MM.1S (cell line): ENCODE measurements at regions not wholly inside any gene's neighbourhood (a gene's known extent, or its start where the extent isn't known, plus 50 kb on each side); places are given as distances from the start of the nearest gene placed in this dataset.

ENCODE experiments used
- DNase-seq: peaks from one replicate; pipeline ENCODE4 v3.0.0-alpha.2; 2015
- H2AFZ ChIP-seq: fragments of 300-600 bp; sonication (generic); 2 replicates; pipeline ENCODE4 v1.6.0; 2016; ENCODE audit warnings: antibody characterized with exemption, low read length
- H3F3A ChIP-seq: fragments of 300-600 bp; sonication (generic); 2 replicates; pipeline ENCODE4 v1.6.1; 2016; ENCODE audit warnings: mild to moderate bottlenecking, antibody characterized with exemption, low read length, moderate library complexity, mixed read lengths; ENCODE audit not compliant: insufficient read depth
- H3K27ac ChIP-seq: fragments of 300-600 bp; sonication (generic); 2 replicates; pipeline ENCODE4 v1.5.1; 2016; ENCODE audit warnings: mild to moderate bottlenecking, low read length
- H3K27me3 ChIP-seq: fragments of 300-600 bp; sonication (generic); replicated peaks from 2 replicates; pipeline ENCODE4 v1.6.0; 2016; ENCODE audit warnings: low read length; ENCODE audit not compliant: insufficient read depth
- H3K36me3 ChIP-seq: fragments of 300-600 bp; sonication (generic); replicated peaks from 2 replicates; pipeline ENCODE4 v1.6.1; 2016; ENCODE audit warnings: mild to moderate bottlenecking, low read length, mixed read lengths; ENCODE audit not compliant: insufficient read depth
- H3K4me1 ChIP-seq: fragments of 300-600 bp; sonication (generic); 2 replicates; pipeline ENCODE4 v1.6.1; 2016; ENCODE audit warnings: low read length, mixed read lengths
- H3K4me2 ChIP-seq: fragments of 300-600 bp; sonication (generic); 2 replicates; pipeline ENCODE4 v1.6.0; 2016; ENCODE audit warnings: low read depth, low read length
- H3K4me3 ChIP-seq: fragments of 300-600 bp; sonication (generic); 2 replicates; pipeline ENCODE4 v1.5.1; 2016; ENCODE audit warnings: low read length, mixed read lengths
- H3K79me2 ChIP-seq: fragments of 300-600 bp; sonication (generic); 2 replicates; pipeline ENCODE4 v1.6.1; 2016; ENCODE audit warnings: mixed run types, low read length, mixed read lengths
- H3K9ac ChIP-seq: fragments of 300-600 bp; sonication (generic); 2 replicates; pipeline ENCODE4 v1.6.1; 2016; ENCODE audit warnings: low read length, mixed read lengths
- H3K9me2 ChIP-seq: fragments of 300-600 bp; sonication (generic); replicated peaks from 2 replicates; pipeline ENCODE4 v1.6.1; 2016; ENCODE audit warnings: mild to moderate bottlenecking, low read length, mixed read lengths; ENCODE audit not compliant: insufficient read depth
- H3K9me3 ChIP-seq: fragments of 300-600 bp; sonication (generic); replicated peaks from 2 replicates; pipeline ENCODE4 v1.6.1; 2016; ENCODE audit warnings: mild to moderate bottlenecking, low read length, mixed read lengths; ENCODE audit not compliant: insufficient read depth
- H4K20me1 ChIP-seq: fragments of 300-600 bp; sonication (generic); 2 replicates; pipeline ENCODE4 v1.6.1; 2016; ENCODE audit warnings: mild to moderate bottlenecking, low read length, moderate library complexity, mixed read lengths; ENCODE audit not compliant: insufficient read depth
- CTCF ChIP-seq: fragments of 300-600 bp; sonication (generic); IDR thresholded peaks from 2 replicates; pipeline ENCODE4 v1.5.1; 2016; ENCODE audit warnings: antibody characterized with exemption, low read length, mixed read lengths
- EZH2 ChIP-seq: fragments of 300-600 bp; sonication (generic); optimal IDR thresholded peaks from 2 replicates; pipeline ENCODE3; 2017; ENCODE audit warnings: low read depth, mild to moderate bottlenecking, antibody characterized with exemption, low read length, mixed read lengths
- EZH2phosphoT487 ChIP-seq: fragments of 300-600 bp; sonication (generic); IDR thresholded peaks from 2 replicates; pipeline ENCODE4 v1.6.1; 2018; ENCODE audit warnings: antibody characterized with exemption, low read length

- H3K4me2 ChIP-seq: no peak overlapping the region
- H3K9ac ChIP-seq: no peak overlapping the region
- H3K27me3 ChIP-seq: no peaks in the 10 kb centered on the region
Measured at GRCh38 chr13:40186626-40187323, 479.7 kb downstream of the FOXO1 start.

GRCh38 chr13:40187324-40187795 lies 479.1 kb downstream of the FOXO1 start:
- Histone ChIP-seq H3K4me2 (no peak overlapping the region), H3K9me2 (no peaks in the 10 kb centered on the region), H3K4me1 (no peaks in the 10 kb centered on the region), H3K9ac (no peak overlapping the region), H3K27ac (no peak overlapping the region), H2AFZ (no peak overlapping the region), H3K9me3 (no peaks in the 10 kb centered on the region), H3K4me3 (no peak overlapping the region), H3K36me3 (no peaks in the 10 kb centered on the region), H3K27me3 (no peaks in the 10 kb centered on the region), H4K20me1 (no peaks in the 10 kb centered on the region), H3F3A (no peaks in the 10 kb centered on the region), H3K79me2 (no peaks in the 10 kb centered on the region)
- no peak for DNase-seq
- no peak for TF ChIP-seq EZH2phosphoT487
- TF ChIP-seq CTCF: no peak
- TF ChIP-seq EZH2: no peak

More at GRCh38 chr13:40186626-40187323, 479.7 kb downstream of the FOXO1 start:
- Histone ChIP-seq H3K79me2 (no peaks in the 10 kb centered on the region), H3K4me1 (no peaks in the 10 kb centered on the region), H3K9me2 (no peaks in the 10 kb centered on the region), H3K9me3 (no peaks in the 10 kb centered on the region), H3K36me3 (no peaks in the 10 kb centered on the region), H3K4me3 (no peak overlapping the region), H2AFZ (no peak overlapping the region), H3K27ac (no peak overlapping the region), H3F3A (no peaks in the 10 kb centered on the region), H4K20me1 (no peaks in the 10 kb centered on the region)
- no peak for TF ChIP-seq EZH2
- no peak for TF ChIP-seq CTCF
- TF ChIP-seq EZH2phosphoT487: no peak
- no peak for DNase-seq

GRCh38 chr13:40187841-40188591 lies 478.4 kb downstream of the FOXO1 start:
- Histone ChIP-seq H3K27ac (no peak overlapping the region), H4K20me1 (no peaks in the 10 kb centered on the region), H3K36me3 (no peaks in the 10 kb centered on the region), H3F3A (no peaks in the 10 kb centered on the region), H3K9me2 (no peaks in the 10 kb centered on the region), H3K4me3 (no peak overlapping the region), H2AFZ (no peak overlapping the region), H3K27me3 (no peaks in the 10 kb centered on the region), H3K4me1 (no peaks in the 10 kb centered on the region), H3K4me2 (no peak overlapping the region), H3K9me3 (no peaks in the 10 kb centered on the region), H3K79me2 (no peaks in the 10 kb centered on the region), H3K9ac (no peak overlapping the region)
- no peak for TF ChIP-seq EZH2
- TF ChIP-seq CTCF: no peak
- DNase-seq: no peak
